Pancreas (tissue), 10 donors: ENCODE measurements at regions not wholly inside any gene's neighbourhood (a gene's known extent, or its start where the extent isn't known, plus 50 kb on each side); places are given as distances from the start of the nearest gene placed in this dataset.

Source experiments
- ATAC-seq, 4 donors: fragments of 200-7000 bp; cut with Tn5 transposase; one replicate each; pipeline versions ENCODE4 v1.8.0 to v1.9.1; 2020; ENCODE audit warnings: mild to moderate bottlenecking in 4 of 4, moderate library complexity in 4 of 4
- DNase-seq, 6 donors: peaks; one replicate each; pipeline ENCODE4 v3.0.0-alpha.2; 2020
- FAIRE-seq: peaks from 2 replicates; lab custom pipeline; 2012; peaks lifted over from hg19 to GRCh38; lab: Jason Lieb, UNC
- H3K27ac ChIP-seq, 4 donors: fragments of 200-600 bp; sonication (generic); 1 replicate in 3 of 4; 2 replicates in 1 of 4; pipeline versions ENCODE4 v1.5.0 to v1.8.0; 2020
- H3K27me3 ChIP-seq, 4 donors: fragments of 200-600 bp; one replicate each; pipeline ENCODE4 v1.8.0; 2021
- H3K36me3 ChIP-seq, 3 donors: fragments of 200-600 bp; sonication (generic) in 1 of 3; one replicate each; pipeline versions ENCODE4 v1.5.0 to v1.8.0; 2020 to 2021
- H3K4me1 ChIP-seq, 3 donors: fragments of 200-600 bp; one replicate each; pipeline ENCODE4 v1.8.0; 2021
- H3K4me3 ChIP-seq, 4 donors: fragments of 200-600 bp; sonication (generic) in 2 of 4; one replicate each; pipeline versions ENCODE4 v1.5.0 to v1.8.0; 2020 to 2021
- H3K9me3 ChIP-seq, 4 donors: fragments of 200-600 bp; one replicate each; pipeline ENCODE4 v1.8.0; 2021
- CTCF ChIP-seq, 4 donors: fragments of 200-600 bp; sonication (generic) in 3 of 4; IDR thresholded peaks; one replicate each; pipeline versions ENCODE4 v1.5.0 to v1.8.0; 2021; ENCODE audit warnings: antibody characterized with exemption in 4 of 4
- whole genome bisulfite sequencing, 2 donors: extraction: QIAGEN DNeasy Blood & Tissue Kit; methylation state at CpG; one replicate each; pipeline ENCODE4 v1.1.7; 2013; 5-methylcytosine and 5-hydroxymethylcytosine counted together
- intact Hi-C, 3 donors: fragments of 100-400 bp; cut with DNase I; formaldehyde crosslinking; loops; one replicate each; pipeline versions ENCODE4 v1.11.1 to v1.14.2; 2022
- donor health status: healthy with polysubstance abuse.
- donor health status: DM: no; HTN: no; CAD: no; lungs with moderate emphysema.
- donor health status: DM: no; HTN: no; CAD: no.
- donor health status: control.
- donor health status: control.
- donor health status: Bipolar disorder and iron deficiency.
- donor health status: DM: yes; HTN: yes; CAD: no.
- donor health status: DM: no; HTN: no; CAD: no.
- donor health status: DM: no; HTN: no; CAD: no.
- donor health status: DM: yes; HTN: yes; CAD: no.

- H3K4me1 ChIP-seq = no peaks in the 10 kb centered on the region
- TF ChIP-seq CTCF (IDR thresholded peaks at IDR 0.05) = no peak
- intact Hi-C loops = no loop called here
- peaks cover 0 to 4% (median 0%) of the 10 kb centered on the region in 4 donors for H3K27me3 ChIP-seq
- H3K4me3 ChIP-seq = no peak overlapping the region
- no peak overlapping the region for H3K27ac ChIP-seq
- FAIRE-seq (no peak), ATAC-seq (no peak), DNase-seq (no peak)
- 68 to 81% methylated on average over 3 of the region's 3 CpGs for WGBS, 2 donors
- no peaks in the 10 kb centered on the region for H3K36me3 ChIP-seq
- no peaks in the 10 kb centered on the region for H3K9me3 ChIP-seq
These were observed 219.3 kb upstream of the TAC1 start for GRCh38 chr7:97512441-97513207.

- H3K36me3 ChIP-seq = no peaks in the 10 kb centered on the region
- no peak for ATAC-seq
- H3K9me3 ChIP-seq = no peaks in the 10 kb centered on the region
- no peaks in the 10 kb centered on the region for H3K4me1 ChIP-seq
- TF ChIP-seq CTCF (IDR thresholded peaks at IDR 0.05) = no peak
- no peak overlapping the region for H3K4me3 ChIP-seq
- DNase-seq = no peak
- intact Hi-C loops = no loop called here
- peaks cover 0 to 4% (median 0%) of the 10 kb centered on the region in 4 donors for H3K27me3 ChIP-seq
- no peak overlapping the region for H3K27ac ChIP-seq
- no peak for FAIRE-seq
These were observed 218.6 kb upstream of the TAC1 start for GRCh38 chr7:97513326-97513725.

DNA sequence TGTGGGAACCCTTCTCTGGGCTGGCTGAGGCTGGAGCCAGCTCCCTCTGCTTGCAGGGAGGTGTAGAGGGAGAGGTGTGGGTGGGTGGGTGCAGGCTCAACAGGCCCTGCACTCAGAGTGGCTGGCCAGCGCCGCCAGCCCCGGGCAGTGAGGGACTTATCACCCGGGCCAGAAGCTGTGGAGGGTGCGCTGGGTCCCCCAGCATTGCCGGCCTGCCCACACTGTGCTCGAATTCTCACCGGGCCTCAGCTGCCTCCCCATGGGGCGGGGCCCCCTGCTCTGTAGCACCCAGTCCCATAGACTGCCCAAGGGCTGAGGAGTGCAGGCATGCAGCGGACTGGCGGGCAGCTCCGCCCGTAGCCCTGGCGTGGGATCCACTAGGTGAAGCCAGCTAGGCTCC lies 190.7 kb upstream of the TAC1 start:
- peak in 1 of 6 donors; percentile 51 for DNase-seq

DNA sequence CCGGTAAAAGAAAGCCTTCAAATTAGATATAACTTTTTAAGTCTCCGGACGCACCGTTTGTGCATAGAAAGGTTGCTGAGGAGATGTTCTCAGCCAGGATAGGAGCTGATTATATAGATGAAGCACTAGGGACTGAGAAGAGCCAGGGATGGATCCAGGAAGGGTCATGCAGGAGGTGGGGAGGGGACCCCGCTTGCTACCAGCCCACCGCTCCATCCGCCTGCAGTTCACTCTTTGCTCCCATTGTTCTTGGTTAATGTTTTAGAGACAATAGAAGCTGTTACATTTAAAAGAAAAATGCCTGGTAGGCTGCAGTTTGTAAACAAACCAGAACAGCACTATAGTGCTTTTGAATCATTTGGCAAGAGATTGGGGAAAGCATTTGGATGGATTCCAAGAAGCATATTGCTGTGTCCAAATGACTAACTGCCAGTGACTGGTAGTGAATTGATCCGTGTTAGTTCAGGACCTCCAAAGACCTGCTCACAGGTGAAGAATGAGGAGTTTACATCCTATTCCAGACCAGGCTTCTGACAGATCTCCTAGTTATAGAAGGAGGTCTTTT lies 175.9 kb upstream of the TAC1 start:
- H3K4me1 ChIP-seq = no peaks in the 10 kb centered on the region
- FAIRE-seq (no peak), ATAC-seq (peak in 2 of 4 donors; percentile 32 to 44), DNase-seq (no peak)
- 57 to 60% methylated on average over 8 of the region's 8 CpGs for WGBS, 2 donors
- no peak overlapping the region for H3K27ac ChIP-seq
- intact Hi-C loops = no loop called here
- no peaks in the 10 kb centered on the region for H3K36me3 ChIP-seq
- no peaks in the 10 kb centered on the region for H3K27me3 ChIP-seq
- TF ChIP-seq CTCF (IDR thresholded peaks at IDR 0.05) = no peak
- no peaks in the 10 kb centered on the region for H3K9me3 ChIP-seq
- no peak overlapping the region for H3K4me3 ChIP-seq

More for the DNA sequence above, 190.7 kb upstream of the TAC1 start:
- H3K4me3 ChIP-seq = no peak overlapping the region
- H3K36me3 ChIP-seq = no peaks in the 10 kb centered on the region
- H3K9me3 ChIP-seq = no peaks in the 10 kb centered on the region
- no peaks in the 10 kb centered on the region for H3K4me1 ChIP-seq
- FAIRE-seq (no peak), ATAC-seq (no peak)
- no peak overlapping the region for H3K27ac ChIP-seq
- H3K27me3 ChIP-seq = no peaks in the 10 kb centered on the region
- 86 to 90% methylated on average over 14 of the region's 14 CpGs for WGBS, 2 donors
- intact Hi-C loops = no loop called here
- no peak for TF ChIP-seq CTCF (IDR thresholded peaks at IDR 0.05)

GRCh38 chr7:97565665-97566064 lies 166.2 kb upstream of the TAC1 start:
- H3K27me3 ChIP-seq = no peaks in the 10 kb centered on the region
- no peak overlapping the region for H3K27ac ChIP-seq
- H3K4me1 ChIP-seq = no peaks in the 10 kb centered on the region
- peak in 1 of 4 donors; percentile 55 for ATAC-seq
- no peaks in the 10 kb centered on the region for H3K9me3 ChIP-seq
- FAIRE-seq = no peak
- 67 to 73% methylated on average over 4 of the region's 4 CpGs for WGBS, 2 donors
- TF ChIP-seq CTCF (IDR thresholded peaks at IDR 0.05) = no peak
- intact Hi-C loops = no loop called here
- H3K4me3 ChIP-seq = no peak overlapping the region
- no peaks in the 10 kb centered on the region for H3K36me3 ChIP-seq
- DNase-seq = no peak
